NCI-H748 (cell line): ENCODE measurements at regions not wholly inside any gene's neighbourhood (a gene's known extent, or its start where the extent isn't known, plus 50 kb on each side); places are given as distances from the start of the nearest gene placed in this dataset.
"Not testable (repeated sequence)": the region's sequence is repeated elsewhere in the genome, so short reads cannot be mapped to it uniquely, and the experiment has no call there.

Source experiments
- DNase-seq: peaks from one replicate; lab custom pipeline; 2025; ENCODE audit not compliant: unreplicated experiment; lab: John Stamatoyannopoulos, UW

DNA sequence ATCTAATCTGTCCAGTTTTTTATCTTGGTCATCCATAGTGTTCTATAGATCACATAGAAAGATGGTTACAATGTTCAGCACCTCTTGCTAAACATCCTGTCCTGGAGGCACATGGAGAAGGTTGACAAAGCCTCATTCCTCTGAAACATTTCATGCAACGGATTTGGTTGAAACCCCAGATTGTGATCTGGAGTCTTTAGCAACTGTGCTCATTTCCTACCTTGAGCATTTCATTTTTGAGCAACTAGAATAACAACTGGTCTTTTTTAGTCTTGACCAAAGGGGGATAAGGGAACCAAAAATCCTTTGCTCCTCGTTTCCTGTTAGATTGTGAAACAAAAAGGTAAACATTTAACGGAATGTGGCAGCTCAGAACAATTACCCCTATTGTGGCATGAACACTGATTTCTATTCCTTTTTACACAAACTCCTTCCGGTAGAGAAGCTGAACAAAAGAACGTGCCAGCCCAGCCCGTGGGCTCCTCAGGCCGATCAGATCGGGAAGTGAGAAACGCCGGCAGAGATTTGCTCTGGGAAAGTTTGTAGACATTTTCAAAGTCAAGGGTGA, 94.7 kb upstream of the ERRFI1 start:
- DNase-seq = no peak

DNA sequence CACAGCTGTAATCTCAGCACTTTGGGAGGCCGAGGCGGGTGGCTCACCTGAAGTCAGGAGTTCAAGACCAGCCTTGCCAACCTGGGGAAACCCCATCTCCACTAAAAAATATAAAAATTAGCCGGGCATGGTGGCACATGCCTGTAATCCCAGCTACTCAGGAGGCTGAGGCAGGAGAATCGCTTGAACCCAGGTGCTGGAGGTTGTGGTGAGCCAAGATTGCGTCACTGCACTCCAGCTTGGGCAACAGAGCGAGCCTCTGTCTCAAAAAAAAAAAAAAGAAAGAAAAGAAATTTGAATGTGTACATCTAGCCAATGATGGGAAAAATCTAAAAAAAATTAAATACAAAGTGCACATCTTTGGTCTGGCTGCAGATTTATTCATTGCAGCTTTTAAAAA, 92.6 kb upstream of the ERRFI1 start:
- DNase-seq = not testable (repeated sequence)

DNA sequence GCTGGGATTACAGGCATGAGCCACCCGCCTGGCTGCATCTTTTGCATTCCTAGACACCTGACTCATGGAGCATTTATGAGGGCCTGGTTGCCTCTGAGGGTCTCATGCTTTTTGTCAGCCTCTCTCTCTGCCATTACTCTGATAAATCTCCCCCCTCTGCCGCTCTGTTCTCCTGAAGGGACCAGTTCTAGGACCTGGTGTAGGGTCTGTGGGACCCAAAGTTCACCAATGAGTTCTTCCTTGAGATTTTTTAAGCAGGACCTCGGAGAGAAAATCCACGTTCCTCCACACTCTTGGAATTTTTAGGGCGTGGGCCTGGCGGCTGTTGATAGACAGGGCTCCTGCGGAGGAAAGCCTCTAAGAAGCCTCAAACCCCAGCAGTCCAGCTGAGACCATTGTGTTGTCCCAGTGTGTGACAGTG, 91.9 kb upstream of the ERRFI1 start:
- no peak for DNase-seq

DNA sequence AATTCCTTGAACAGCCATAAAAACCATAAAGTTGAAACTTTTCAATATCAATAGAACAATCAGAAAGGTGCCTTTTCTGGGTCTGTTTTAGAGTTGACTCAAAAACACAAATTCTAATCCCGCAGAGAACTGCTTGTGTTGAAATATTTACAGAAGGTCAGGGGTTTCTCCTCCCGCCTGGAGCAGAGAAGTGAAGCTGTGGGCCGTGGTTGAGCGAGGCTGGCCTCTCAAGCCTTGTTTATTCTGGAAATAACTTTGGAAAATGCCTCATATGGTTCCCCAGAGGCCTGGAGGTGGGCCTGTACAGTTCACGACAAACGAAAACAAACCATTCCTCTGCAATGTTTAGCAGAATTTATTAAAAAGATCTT, 90.8 kb upstream of the ERRFI1 start:
- DNase-seq = no peak

DNA sequence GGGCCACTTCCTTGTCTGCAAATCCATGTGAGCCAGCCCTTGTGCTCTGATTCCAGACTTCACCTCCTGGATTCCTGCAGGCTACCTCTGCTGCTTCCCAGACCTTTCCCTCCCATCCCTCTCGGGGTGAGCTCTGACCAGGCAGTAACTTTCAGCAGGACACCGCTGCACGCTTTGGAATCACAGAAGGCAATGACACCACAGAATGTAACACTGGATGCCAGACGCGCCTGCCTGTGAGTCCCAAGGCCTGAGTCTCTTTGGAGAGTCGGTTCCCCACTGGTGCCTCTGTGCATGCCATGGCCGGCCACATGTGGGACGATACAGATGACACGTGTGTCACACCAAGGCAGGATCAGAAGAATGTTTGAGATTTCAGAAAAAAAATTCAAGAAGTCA, 89.7 kb upstream of the ERRFI1 start:
- no peak for DNase-seq

DNA sequence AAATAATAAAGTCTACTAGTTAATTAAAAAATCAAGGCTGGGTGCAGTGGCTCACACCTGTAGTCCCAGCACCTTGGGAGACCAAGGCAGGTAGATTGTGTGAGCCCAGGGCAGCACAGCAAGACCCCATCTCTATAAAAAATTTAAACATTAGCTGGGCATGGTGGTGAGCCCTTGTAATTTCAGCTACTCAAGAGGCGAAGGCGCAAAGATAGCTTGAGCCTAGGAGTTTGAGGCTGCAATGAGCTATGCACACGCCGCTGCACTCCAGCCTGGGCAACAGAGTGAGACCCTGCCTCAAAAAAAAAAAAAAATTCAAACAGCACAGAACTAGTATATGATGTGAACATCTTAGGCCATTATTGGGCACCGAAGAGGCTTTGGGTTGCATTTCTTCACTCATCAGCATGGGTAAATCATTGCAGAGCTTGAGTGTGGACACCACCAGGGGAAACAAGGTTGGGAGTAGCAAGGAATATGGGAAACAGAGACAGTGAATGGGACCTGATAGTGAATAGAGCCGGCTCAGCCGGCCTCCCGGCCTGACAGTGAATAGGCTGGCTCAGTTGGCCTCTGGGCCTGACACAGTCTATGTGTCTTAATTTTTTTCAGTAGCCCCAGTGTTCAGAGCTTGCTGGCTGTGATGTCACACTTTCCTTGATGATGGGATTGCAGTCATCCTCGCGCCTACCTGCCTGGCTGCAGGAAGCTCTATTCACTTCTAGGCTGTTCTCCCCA, 89.1 kb upstream of the ERRFI1 start:
- no peak for DNase-seq

DNA sequence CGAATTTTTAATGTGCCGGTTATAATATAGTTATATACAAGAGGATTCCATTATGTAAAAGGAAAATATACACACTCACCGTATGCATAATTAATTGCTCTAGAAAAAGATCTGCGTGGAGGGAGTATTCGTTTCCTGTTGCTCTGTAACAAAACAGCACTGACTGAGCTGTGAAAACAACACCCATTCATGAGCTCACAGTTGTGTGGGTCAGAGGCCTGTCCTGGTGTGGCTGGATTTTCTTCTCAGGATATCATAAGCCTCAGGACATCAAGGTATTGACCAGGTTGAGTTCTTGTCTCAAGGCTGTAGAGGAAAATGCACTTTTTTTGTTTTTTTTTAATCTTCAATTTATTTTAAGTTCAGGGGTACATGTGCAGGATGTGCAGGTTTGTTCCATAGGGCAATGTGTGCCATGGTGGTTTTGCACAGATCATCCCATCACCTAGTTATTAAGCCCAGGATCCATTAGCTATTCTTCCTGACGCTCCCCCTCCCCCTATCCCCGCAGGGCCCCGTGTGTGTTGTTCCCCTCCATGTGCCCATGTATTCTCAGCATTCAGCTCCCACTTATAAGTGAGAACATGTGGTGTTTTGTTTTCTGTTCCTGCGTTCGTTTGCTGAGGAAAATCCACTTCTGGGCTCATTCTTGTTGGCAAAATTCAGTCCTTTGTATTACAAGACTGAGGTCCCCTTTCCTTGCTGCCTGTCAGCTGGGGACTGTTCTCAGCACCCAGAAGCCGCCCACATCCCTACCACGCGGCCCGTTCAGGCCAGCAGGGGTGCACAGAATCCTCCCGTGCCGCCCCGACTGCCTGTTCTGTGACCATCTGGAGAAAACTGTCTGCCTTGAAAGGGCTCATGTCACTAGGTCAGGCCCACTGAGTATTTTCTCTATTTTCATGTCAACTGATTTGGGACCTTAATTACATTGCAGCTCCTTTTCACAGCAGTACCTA, 87.4 kb upstream of the ERRFI1 start:
- no peak for DNase-seq

DNA sequence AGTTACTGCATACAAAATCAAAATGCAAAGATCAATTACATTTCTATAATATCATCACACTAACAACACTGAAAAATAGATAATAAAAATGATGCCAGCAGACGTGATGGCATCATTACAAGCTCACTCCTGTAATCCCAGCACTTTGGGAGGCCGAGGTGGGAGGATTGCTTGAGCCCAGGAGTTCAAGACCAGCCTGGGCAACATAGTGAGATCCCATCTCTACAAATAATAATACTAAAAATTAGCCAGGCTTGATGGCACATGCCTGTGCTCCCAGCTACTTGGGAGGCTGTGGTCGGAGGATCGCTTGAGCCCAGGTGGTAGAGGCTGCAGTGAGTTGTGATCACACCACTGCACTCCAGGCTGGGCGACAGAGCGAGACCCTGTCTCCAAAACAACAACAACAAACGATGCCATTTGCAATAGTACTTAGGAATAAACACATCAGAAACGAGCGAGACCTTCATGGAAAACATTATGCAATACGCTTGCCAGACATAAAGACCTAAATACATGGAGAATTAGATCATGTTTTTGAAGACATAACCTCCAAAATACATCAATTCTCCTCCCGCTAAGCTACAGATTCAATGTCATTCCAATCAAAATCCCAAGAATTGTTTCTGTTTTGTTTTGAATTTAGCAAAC, 86.6 kb upstream of the ERRFI1 start:
- DNase-seq = no peak

DNA sequence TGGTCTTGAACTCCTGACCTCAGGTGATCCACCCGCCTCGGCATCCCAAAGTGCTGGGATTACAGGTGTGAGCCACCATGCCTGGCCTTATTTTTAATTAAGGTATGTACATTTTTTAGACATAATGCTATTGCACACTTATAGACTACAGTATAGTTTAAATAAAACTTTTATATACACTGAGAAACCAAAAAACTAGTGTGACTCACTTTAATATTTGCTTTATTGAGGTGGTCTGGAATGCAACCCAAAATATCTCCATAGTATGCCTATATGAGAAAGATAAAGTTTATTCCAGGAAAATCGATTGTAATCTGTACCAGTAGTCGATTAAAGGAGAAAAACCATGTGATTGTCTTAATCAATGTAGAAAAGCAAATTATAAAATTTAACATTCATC, 85.5 kb upstream of the ERRFI1 start:
- DNase-seq = no peak

DNA sequence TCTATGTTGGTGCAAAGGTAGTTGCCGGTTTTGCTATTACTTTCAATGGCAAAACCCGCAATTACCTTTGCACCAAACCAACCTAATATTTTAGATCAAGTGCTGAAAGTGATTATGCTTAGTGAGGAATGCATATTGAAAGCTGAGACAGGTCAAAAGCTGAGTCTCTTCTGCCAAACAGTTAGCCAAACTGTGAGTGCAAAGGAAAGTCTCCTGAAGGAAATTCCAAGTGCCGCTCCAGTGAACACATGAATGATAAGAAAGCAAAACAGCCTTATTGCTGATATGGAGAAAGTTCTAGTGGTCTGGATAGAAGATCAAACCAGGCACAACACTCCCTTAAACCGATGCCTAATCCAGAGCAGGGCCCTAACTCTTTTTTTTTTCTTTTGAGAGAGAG, 83.1 kb upstream of the ERRFI1 start:
- DNase-seq = no peak

DNA sequence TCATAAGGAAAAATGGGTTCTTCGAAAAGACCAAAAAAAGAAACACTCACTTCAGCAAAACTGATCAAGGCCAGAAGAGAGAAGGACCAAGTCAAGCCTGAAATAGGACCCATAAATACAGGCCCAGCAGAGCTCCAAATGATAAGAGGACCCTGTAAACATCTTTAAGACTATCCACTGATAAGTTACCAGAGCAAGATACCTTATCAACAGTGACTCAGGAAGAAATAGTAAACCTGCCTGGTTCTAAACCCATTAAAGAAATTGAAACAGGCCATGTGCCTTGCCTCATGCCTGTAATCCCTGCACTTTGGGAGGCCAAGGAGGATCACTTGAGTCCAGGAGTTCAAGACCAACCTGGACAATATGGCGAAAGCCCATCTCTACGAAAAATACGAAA, 81.8 kb upstream of the ERRFI1 start:
- DNase-seq = no peak

DNA sequence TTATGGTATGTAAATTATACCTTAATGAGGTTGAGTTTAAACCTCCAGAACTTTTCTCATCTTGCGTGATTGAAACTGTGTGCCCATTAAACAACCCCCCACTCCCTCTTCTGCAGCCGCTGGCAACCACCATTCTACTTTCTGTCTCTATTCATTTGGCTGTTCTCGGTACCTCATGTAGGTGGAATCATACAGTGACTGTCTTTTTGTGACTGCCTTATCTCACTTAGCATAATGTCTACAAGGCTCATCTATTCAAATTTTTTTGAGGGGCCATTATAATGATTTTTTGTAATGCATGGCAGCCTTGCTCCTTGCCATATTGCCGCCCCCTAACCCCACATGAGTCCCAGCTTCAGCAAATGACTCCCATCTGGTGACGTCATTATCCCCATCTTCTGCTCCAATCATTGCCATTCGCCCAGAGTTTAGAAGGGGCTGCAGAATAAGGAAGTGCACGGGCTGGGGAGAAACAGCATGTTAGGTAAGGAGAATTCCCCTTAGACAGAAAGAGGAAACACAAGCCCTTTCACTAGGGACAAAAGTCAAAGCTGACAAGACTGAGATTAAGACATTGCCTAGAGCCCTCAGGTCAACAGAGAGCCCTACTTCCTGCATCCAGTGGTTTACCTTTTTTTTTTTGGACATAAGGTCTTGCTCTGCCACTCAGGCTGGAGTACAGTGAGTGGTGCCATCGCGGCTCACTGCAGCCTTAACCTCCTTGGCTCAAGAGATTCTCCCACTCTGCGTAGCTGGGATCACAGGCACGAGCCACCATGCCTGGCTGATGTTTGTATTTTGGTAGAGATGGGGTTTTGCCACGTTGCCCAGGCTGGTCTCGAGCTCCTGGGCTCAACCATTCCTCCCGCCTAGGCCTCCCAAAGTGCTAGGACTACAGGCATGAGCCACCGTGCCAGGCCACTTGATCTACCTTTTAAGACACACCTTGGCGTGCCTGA, 78.4 kb upstream of the ERRFI1 start:
- no peak for DNase-seq

DNA sequence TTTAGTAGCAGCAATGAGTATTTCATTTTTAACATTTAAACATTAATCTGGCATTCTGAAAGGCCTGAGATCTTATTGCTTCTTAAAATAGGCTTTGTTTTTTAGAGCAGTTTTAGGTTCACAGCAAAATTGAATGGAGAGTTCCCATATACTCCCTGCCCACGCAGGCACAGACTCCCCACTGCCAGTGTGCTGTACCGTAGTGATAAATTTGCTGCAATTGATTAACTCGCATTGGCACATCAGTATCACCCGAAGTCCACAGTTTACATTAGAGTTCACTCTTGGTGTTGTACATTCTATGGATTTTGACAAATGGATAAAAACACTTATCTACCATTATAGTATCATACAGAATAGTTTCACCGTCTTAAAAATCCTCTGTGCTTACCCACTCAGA, 71.8 kb upstream of the ERRFI1 start:
- no peak for DNase-seq

DNA sequence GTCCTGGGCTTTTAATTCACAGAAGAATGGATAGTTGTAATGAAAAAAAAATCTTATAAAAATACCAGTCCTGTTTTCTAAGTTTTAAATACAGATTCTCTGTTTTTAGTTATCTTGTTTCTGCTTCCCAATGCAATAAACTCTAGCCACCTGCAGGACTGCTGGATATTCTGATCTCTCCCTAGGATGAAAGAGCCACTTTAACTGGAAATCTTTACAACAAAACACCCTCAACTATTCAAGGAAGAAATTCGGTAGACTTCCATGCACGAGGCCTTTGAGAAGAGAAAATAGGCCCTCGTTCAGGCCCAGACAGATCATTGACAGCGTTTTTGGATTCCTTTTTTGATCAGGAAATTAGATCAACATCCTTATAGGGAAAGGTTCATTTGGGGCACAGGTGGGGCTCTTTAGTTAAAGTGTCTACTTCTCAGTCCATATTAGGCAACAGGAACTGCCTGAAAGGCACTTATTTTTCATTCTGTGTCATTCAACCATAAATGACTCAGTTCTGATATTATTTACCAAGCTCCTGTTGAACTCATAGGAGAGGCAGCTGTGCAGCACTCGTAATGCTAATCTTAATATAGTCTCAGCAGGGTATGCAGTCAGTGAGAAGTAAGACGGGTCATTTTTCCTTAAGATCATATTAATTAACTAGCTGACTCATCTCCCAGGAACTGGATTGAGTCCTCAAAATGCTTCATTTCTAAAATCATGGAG, 71.1 kb upstream of the ERRFI1 start:
- DNase-seq = peak; percentile 48

DNA sequence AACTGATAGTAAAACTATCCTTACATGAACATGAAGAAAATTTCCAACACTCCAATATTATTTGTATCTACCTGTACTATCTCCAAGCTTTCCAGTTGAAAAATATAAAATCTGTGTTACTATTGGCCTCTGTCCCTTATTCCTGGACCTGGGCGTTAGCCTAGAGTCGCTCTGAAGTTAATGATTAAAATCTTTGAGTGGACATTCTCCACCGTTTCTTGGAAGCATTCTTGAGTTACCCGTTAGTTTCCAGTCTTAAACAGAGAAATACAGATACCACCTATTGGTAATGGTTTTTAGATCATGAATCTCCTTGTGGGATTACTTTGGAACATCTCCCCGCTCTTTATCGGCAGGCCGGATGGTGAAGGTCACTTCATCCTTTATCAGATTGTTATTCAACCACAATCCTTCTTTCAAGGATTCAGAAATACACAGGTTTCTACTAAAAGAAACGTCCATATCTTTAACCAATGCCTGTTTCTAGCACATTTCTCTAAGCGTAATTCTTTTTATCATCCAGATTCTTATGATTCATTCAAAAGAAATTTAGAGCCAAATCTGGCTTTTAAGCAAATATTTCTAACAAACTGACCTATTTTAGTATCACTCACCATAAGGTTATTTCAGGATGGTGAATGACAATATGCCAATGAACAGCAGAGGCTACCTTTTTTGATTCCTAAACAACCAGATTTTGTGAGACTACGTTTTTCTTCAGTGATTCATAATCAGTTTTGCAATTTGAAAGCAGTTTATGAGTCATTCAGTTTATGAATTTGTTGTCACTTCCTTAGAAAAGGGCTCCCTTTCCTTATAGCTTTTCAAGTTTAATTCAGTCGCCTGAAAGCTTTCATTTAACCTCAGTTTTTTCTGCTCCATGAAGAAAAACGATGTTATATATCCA, 70.2 kb upstream of the ERRFI1 start:
- no peak for DNase-seq

DNA sequence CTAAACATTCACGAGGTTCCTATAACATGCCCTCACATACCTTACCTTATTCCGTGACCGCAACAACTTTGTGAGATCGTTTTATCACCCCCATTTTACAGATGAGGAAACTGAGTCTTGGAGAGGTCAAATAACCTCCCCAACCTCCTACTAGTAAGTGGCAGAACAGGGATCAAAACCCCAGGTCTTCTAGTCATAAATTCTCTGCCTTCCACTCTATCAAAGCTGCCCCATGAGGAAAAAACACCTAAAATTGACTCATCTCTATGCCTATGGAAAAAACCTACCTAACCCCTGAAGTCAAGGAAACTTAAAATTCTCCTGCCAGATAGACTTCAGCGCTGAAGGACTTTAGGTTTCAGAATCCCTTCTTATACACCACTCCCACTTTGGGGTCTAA, 69.5 kb upstream of the ERRFI1 start:
- no peak for DNase-seq

DNA sequence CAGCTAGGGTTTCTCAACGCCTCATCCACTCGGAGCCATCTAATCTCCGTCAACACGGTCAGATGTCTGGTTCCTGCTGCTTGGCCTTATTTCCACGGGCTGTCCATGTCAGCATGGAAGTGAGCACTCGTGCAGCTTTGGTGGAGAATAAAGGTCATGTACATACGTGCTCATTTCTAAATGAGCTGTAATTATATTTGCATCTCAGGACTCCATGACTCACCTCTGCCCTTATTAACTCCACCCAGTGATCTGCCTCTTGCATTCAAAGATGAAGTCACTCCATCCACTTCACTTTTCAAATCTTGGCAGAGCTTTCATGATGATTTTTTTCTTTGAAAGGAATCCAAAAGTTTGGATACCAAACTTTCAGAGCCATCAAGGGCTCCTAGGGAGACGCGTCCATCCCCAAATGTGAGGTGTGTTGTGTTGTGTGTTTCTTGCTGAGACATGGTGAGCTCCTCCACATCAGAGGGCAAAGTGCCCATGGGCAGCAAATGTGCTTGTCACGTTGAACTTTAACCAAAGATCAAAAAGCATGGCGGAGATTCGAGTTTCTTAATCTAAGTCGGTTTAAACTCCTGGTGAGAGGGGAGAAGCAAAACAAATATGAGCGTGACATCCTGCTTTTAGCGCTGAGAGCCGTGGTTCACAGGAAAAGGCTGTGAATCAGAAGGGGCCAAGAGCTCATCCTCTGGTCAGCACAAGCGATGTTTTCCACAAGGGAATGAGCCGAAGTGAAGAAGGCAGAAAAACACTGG, 68.6 kb upstream of the ERRFI1 start:
- peak; percentile 39 for DNase-seq
